HEK293 (cell line): ENCODE measurements at regions not wholly inside any gene's neighbourhood (a gene's known extent, or its start where the extent isn't known, plus 50 kb on each side); places are given as distances from the start of the nearest gene placed in this dataset.

Experiments used
- CTCF ChIA-PET: fragments of 350-600 bp; formaldehyde crosslinking; extraction: SDS; loops from one replicate; lab custom pipeline; 2021; ENCODE audit warnings: antibody characterized with exemption; lab: Yijun Ruan, JAX
- POLR2A ChIA-PET: fragments of 300-600 bp; formaldehyde crosslinking; extraction: SDS; loops from one replicate; lab custom pipeline; 2020; ENCODE audit warnings: antibody characterized with exemption, inconsistent platforms; lab: Yijun Ruan, JAX
- H3K27ac ChIP-seq: fragments of 200-500 bp; sonication (Bioruptor generic); 2 replicates; pipeline ENCODE4 v1.5.1; 2014; ENCODE audit warnings: low read depth, low read length, control low read depth, inconsistent platforms; ENCODE audit errors: extremely low read depth
- H3K36me3 ChIP-seq, 2 experiments: fragments of 200-500 bp in 1 of 2; sonication (Bioruptor generic) in 1 of 2; 1 replicate in 1 of 2; 2 replicates in 1 of 2; pipeline ENCODE4 v1.5.1; 2014 to 2017; ENCODE audit warnings: inconsistent platforms in 2 of 2, low read length in 2 of 2; ENCODE audit not compliant: control insufficient read depth in 2 of 2, insufficient read depth in 1 of 2
- H3K4me1 ChIP-seq: fragments of 200-500 bp; sonication (Bioruptor generic); 2 replicates; pipeline ENCODE4 v1.5.1; 2014; ENCODE audit warnings: mild to moderate bottlenecking, low read length, inconsistent platforms; ENCODE audit not compliant: control insufficient read depth, insufficient read depth
- H3K4me3 ChIP-seq: 2 replicates; pipeline ENCODE4 v1.5.1; 2011; ENCODE audit warnings: low read depth, mild to moderate bottlenecking, control low read depth, low read length, moderate library complexity
- H3K9me3 ChIP-seq: fragments of 200-500 bp; sonication (Bioruptor generic); 2 replicates; pipeline ENCODE4 v1.5.1; 2014; ENCODE audit warnings: low read depth, low read length, inconsistent platforms; ENCODE audit not compliant: control insufficient read depth, insufficient read depth
- HOXA7 ChIP-seq: sonication (generic); formaldehyde crosslinking; IDR thresholded peaks from 2 replicates; pipeline ENCODE4 v1.8.1; 2022; ENCODE audit warnings: missing genetic modification reagents, borderline replicate concordance
- INSM2 ChIP-seq: fragments of 450-650 bp; formaldehyde crosslinking; IDR thresholded peaks from 2 replicates; pipeline ENCODE4 v1.5.1; 2016; ENCODE audit warnings: missing biosample characterization, missing genetic modification characterization
- KLF1 ChIP-seq: fragments of 450-650 bp; formaldehyde crosslinking; IDR thresholded peaks from 2 replicates; pipeline ENCODE4 v1.5.1; 2016; ENCODE audit warnings: missing biosample characterization, missing genetic modification characterization
- KLF7 ChIP-seq: fragments of 450-650 bp; formaldehyde crosslinking; IDR thresholded peaks from 2 replicates; pipeline ENCODE4 v1.5.1; 2016; ENCODE audit warnings: missing biosample characterization, missing genetic modification characterization, borderline replicate concordance
- PRDM6 ChIP-seq: fragments of 450-650 bp; formaldehyde crosslinking; IDR thresholded peaks from 2 replicates; pipeline ENCODE4 v1.5.1; 2017; ENCODE audit warnings: missing biosample characterization, missing genetic modification characterization
- ZEB2 ChIP-seq: fragments of 450-650 bp; formaldehyde crosslinking; IDR thresholded peaks from 2 replicates; pipeline ENCODE4 v1.5.1; 2016; ENCODE audit warnings: missing biosample characterization, missing genetic modification characterization
- ZFP3 ChIP-seq: fragments of 450-650 bp; formaldehyde crosslinking; IDR thresholded peaks from 2 replicates; pipeline ENCODE4 v1.5.1; 2016; ENCODE audit warnings: low read depth, missing biosample characterization, missing genetic modification characterization
- ZFP69B ChIP-seq: fragments of 450-650 bp; formaldehyde crosslinking; IDR thresholded peaks from 2 replicates; pipeline ENCODE4 v1.5.1; 2016; ENCODE audit warnings: missing biosample characterization, missing genetic modification characterization
- ZNF23 ChIP-seq: fragments of 450-650 bp; formaldehyde crosslinking; IDR thresholded peaks from 2 replicates; pipeline ENCODE4 v1.5.1; 2016; ENCODE audit warnings: missing biosample characterization, missing genetic modification characterization, borderline replicate concordance
- ZNF239 ChIP-seq: fragments of 450-650 bp; formaldehyde crosslinking; IDR thresholded peaks from 2 replicates; pipeline ENCODE4 v1.5.1; 2016; ENCODE audit warnings: missing biosample characterization, missing genetic modification characterization
- ZNF26 ChIP-seq: fragments of 450-650 bp; formaldehyde crosslinking; IDR thresholded peaks from 2 replicates; pipeline ENCODE4 v1.5.1; 2016; ENCODE audit warnings: missing biosample characterization, missing genetic modification characterization
- ZNF449 ChIP-seq: fragments of 450-650 bp; formaldehyde crosslinking; IDR thresholded peaks from 2 replicates; pipeline ENCODE4 v1.5.1; 2017; ENCODE audit warnings: missing biosample characterization, mild to moderate bottlenecking, missing genetic modification characterization, moderate library complexity
- ZNF48 ChIP-seq: fragments of 450-650 bp; formaldehyde crosslinking; IDR thresholded peaks from 2 replicates; pipeline ENCODE4 v1.5.1; 2016; ENCODE audit warnings: missing biosample characterization, missing genetic modification characterization
- ZNF501 ChIP-seq: fragments of 450-650 bp; formaldehyde crosslinking; IDR thresholded peaks from 2 replicates; pipeline ENCODE4 v1.5.1; 2016; ENCODE audit warnings: missing biosample characterization, missing genetic modification characterization
- ZNF549 ChIP-seq: fragments of 450-650 bp; IDR thresholded peaks from 2 replicates; pipeline ENCODE4 v1.5.1; 2018; ENCODE audit warnings: missing biosample characterization, missing genetic modification characterization, mild to moderate bottlenecking, inconsistent platforms, moderate library complexity
- ZNF560 ChIP-seq: fragments of 450-650 bp; formaldehyde crosslinking; IDR thresholded peaks from 2 replicates; pipeline ENCODE4 v1.5.1; 2017; ENCODE audit warnings: missing biosample characterization, missing genetic modification characterization, borderline replicate concordance
- ZNF639 ChIP-seq: fragments of 450-650 bp; formaldehyde crosslinking; IDR thresholded peaks from 2 replicates; pipeline ENCODE4 v1.5.1; 2016; ENCODE audit warnings: missing biosample characterization, missing genetic modification characterization
- ZSCAN23 ChIP-seq: fragments of 450-650 bp; formaldehyde crosslinking; IDR thresholded peaks from 2 replicates; pipeline ENCODE4 v1.5.1; 2016; ENCODE audit warnings: missing biosample characterization, missing genetic modification characterization

GRCh38 chr19:32241306-32241705, 104.1 kb upstream of the ZNF507 start (continued):
- no peak for TF ChIP-seq ZNF449

- POLR2A ChIA-PET, result no interaction called here
- TF ChIP-seq ZNF501, result no peak
- TF ChIP-seq ZNF48, result no peak
- TF ChIP-seq ZNF239, result no peak
- TF ChIP-seq ZEB2 (tag by site-specific recombination), result no peak
- TF ChIP-seq ZFP3 (tag by site-specific recombination), result no peak
- no peak for TF ChIP-seq ZNF26
- TF ChIP-seq KLF1, result no peak
- no peak for TF ChIP-seq ZFP69B
- TF ChIP-seq INSM2, result no peak
- TF ChIP-seq KLF7, result no peak
- no peak for TF ChIP-seq ZNF560
- no peak for TF ChIP-seq ZNF549
- no peak for TF ChIP-seq ZNF23 (tag by site-specific recombination)
- TF ChIP-seq HOXA7 (CRISPR knock-in tag), result no peak
- TF ChIP-seq ZSCAN23 (tag by site-specific recombination), result no peak
- no peak for TF ChIP-seq ZNF639
- TF ChIP-seq PRDM6 (tag by site-specific recombination), result no peak
- TF ChIP-seq, all 188 proteins: peak for 0
- CTCF ChIA-PET, result interaction anchor here (0.6 to 1.1 kb wide), 2 partner anchors 18 to 19 kb away, joined by 4 read pairs; no protein-coding TSS in a partner anchor
Observed at GRCh38 chr19:32241932-32242710, 103.3 kb upstream of the ZNF507 start.

More at GRCh38 chr19:32241932-32242710, 103.3 kb upstream of the ZNF507 start:
- H3K27ac ChIP-seq, result no peak overlapping the region
- peaks cover 3% of the 10 kb centered on the region for H3K4me1 ChIP-seq
- no peaks in the 10 kb centered on the region; a peak in 1 of 3 replicates for H3K36me3 ChIP-seq
- H3K9me3 ChIP-seq, result no peaks in the 10 kb centered on the region; the same call in none of the 2 replicates
- H3K4me3 ChIP-seq, result no peak overlapping the region
